HepG2 (cell line): ENCODE measurements at regions not wholly inside any gene's neighbourhood (a gene's known extent, or its start where the extent isn't known, plus 50 kb on each side); places are given as distances from the start of the nearest gene placed in this dataset.

Experiments
- ATAC-seq: fragments of 200-7000 bp; cut with Tn5 transposase; 3 replicates; pipeline ENCODE4 v1.9.1; 2020; ENCODE audit warnings: mild to moderate bottlenecking, moderate library complexity
- BruUV-seq: library from RNA; stranded (reverse); fragments of 400-500 nt; replicated peaks from 2 replicates; lab custom pipeline; 2021; lab: Mats Ljungman, UMichigan
- CTCF ChIA-PET: fragments of 300-600 bp; formaldehyde crosslinking; extraction: SDS; loops from one replicate; lab custom pipeline; 2021; ENCODE audit warnings: low total read pairs, inconsistent platforms, low intra/inter-chr PET ratio; lab: Yijun Ruan, JAX
- POLR2A ChIA-PET: fragments of 350-600 bp; sonication (Branson Sonifier 250); formaldehyde crosslinking; loops from one replicate; lab custom pipeline; 2020; ENCODE audit warnings: antibody characterized with exemption, inconsistent platforms; lab: Yijun Ruan, JAX
- DNase-seq: peaks from one replicate; pipeline ENCODE4 v3.0.0-alpha.2; 2015; ENCODE audit warnings: low spot score
- FAIRE-seq: peaks from 3 replicates; lab custom pipeline; 2011; peaks lifted over from hg19 to GRCh38; lab: Jason Lieb, UNC
- H2AFZ ChIP-seq: one replicate; pipeline ENCODE4 v1.6.1; 2011; ENCODE audit warnings: low read length, inconsistent platforms
- H3K27ac ChIP-seq: fragments of 300-600 bp; 3 replicates; pipeline ENCODE4 v1.8.0; 2011; ENCODE audit warnings: mixed run types, mild to moderate bottlenecking, mixed read lengths, low read length, inconsistent platforms; ENCODE audit not compliant: insufficient read depth; ENCODE audit errors: extremely low read length
- H3K27me3 ChIP-seq, 2 experiments: fragments of 200-600 bp in 1 of 2; 2 replicates in 1 of 2; 3 replicates in 1 of 2; pipeline versions ENCODE4 v1.6.0 to v1.8.0; 2011; ENCODE audit warnings: low read length in 2 of 2, mild to moderate bottlenecking in 2 of 2, moderate library complexity in 2 of 2, inconsistent platforms in 1 of 2; ENCODE audit not compliant: insufficient read depth in 2 of 2, control insufficient read depth in 1 of 2
- H3K36me3 ChIP-seq, 2 experiments: fragments of 200-600 bp in 1 of 2; replicated peaks in 1 of 2; 2 replicates in 1 of 2; 3 replicates in 1 of 2; pipeline versions ENCODE4 v1.5.1 to v1.8.0; 2011; ENCODE audit warnings: low read length in 2 of 2, inconsistent platforms in 1 of 2; ENCODE audit not compliant: insufficient read depth in 2 of 2, control insufficient read depth in 1 of 2
- H3K4me1 ChIP-seq: 2 replicates; pipeline ENCODE4 v1.5.1; 2012; ENCODE audit warnings: low read length, inconsistent platforms; ENCODE audit not compliant: insufficient read depth
- H3K4me2 ChIP-seq: 2 replicates; pipeline ENCODE4 v1.6.0; 2011; ENCODE audit warnings: low read depth, low read length, inconsistent platforms
- H3K4me3 ChIP-seq, 3 experiments: fragments of 200-600 bp in 1 of 3; sonication (generic), shearing (Covaris generic) in 1 of 3; replicated peaks in 1 of 3; 2 replicates each; pipeline ENCODE4 v1.5.1; 2011 to 2016; ENCODE audit warnings: low read length in 3 of 3, inconsistent platforms in 2 of 3, low read depth in 2 of 3, mild to moderate bottlenecking in 2 of 3, control low read depth in 1 of 3, mixed read lengths in 1 of 3; ENCODE audit not compliant: insufficient read depth in 1 of 3
- H3K79me2 ChIP-seq: one replicate; pipeline ENCODE4 v1.6.1; 2011; ENCODE audit warnings: low read length, inconsistent platforms; ENCODE audit not compliant: insufficient read depth
- H3K9ac ChIP-seq: 2 replicates; pipeline ENCODE4 v1.6.0; 2011; ENCODE audit warnings: mild to moderate bottlenecking, low read depth, low read length, inconsistent platforms; ENCODE audit not compliant: insufficient read depth
- H3K9me3 ChIP-seq: 2 replicates; pipeline ENCODE4 v1.5.1; 2012; ENCODE audit warnings: mild to moderate bottlenecking, low read length
- H4K20me1 ChIP-seq: 2 replicates; pipeline ENCODE4 v1.6.0; 2011; ENCODE audit warnings: inconsistent platforms, mild to moderate bottlenecking, low read length, moderate library complexity; ENCODE audit not compliant: insufficient read depth
- MAFF ChIP-seq: IDR thresholded peaks from 2 replicates; pipeline ENCODE4 v1.6.1; 2011; ENCODE audit warnings: low read depth, low read length, improper control_type of control experiment
- MAFK ChIP-seq, 2 experiments: IDR thresholded peaks in 1 of 2; conservative IDR thresholded peaks in 1 of 2; 2 replicates each; pipeline ENCODE4 v1.6.1; 2011; ENCODE audit warnings: improper control_type of control experiment in 2 of 2, low read length in 2 of 2
- NR3C1 ChIP-seq: sonication (generic); formaldehyde crosslinking; IDR thresholded peaks from 2 replicates; pipeline ENCODE4 v1.4.0; 2020; ENCODE audit warnings: missing genetic modification reagents
- RBFOX2 ChIP-seq: fragments of 200-400 bp; formaldehyde crosslinking; IDR thresholded peaks from 2 replicates; pipeline ENCODE4 v1.6.1; 2017; ENCODE audit warnings: low read depth, mild to moderate bottlenecking, low read length
- ZBTB1 ChIP-seq: sonication (generic); formaldehyde crosslinking; IDR thresholded peaks from 2 replicates; pipeline ENCODE4 v1.4.0; 2020; ENCODE audit warnings: missing genetic modification reagents, borderline replicate concordance
- ZNF256 ChIP-seq: sonication (generic); formaldehyde crosslinking; conservative IDR thresholded peaks from 2 replicates; pipeline ENCODE4 v1.4.0; 2020; ENCODE audit warnings: missing genetic modification reagents
- ZNF282 ChIP-seq: fragments of 450-650 bp; IDR thresholded peaks from 2 replicates; pipeline ENCODE4 v1.6.1; 2018; ENCODE audit not compliant: partially characterized antibody
- ZNF569 ChIP-seq: sonication (generic); formaldehyde crosslinking; IDR thresholded peaks from 2 replicates; pipeline ENCODE4 v1.5.0; 2020; ENCODE audit warnings: mild to moderate bottlenecking, missing genetic modification reagents, moderate library complexity, borderline replicate concordance
- ZNF678 ChIP-seq: sonication (generic); formaldehyde crosslinking; IDR thresholded peaks from 2 replicates; pipeline ENCODE4 v1.4.0; 2020; ENCODE audit warnings: mild to moderate bottlenecking, missing genetic modification reagents
- ZNF782 ChIP-seq: sonication (generic); formaldehyde crosslinking; IDR thresholded peaks from 2 replicates; pipeline ENCODE4 v1.4.0; 2020; ENCODE audit warnings: missing genetic modification reagents, mild to moderate bottlenecking, borderline replicate concordance
- WGBS: methylation state at CpG from one replicate; pipeline ENCODE4 v1.1.6; 2017; ENCODE audit warnings: low lambda C conversion rate; 5-methylcytosine and 5-hydroxymethylcytosine counted together
- in situ Hi-C: cut with HindIII; loops from 2 replicates; pipeline ENCODE4 v1.10.0; 2017; ENCODE audit warnings: low pct_unique_long_range_greater_than_20kb; ENCODE audit not compliant: extremely low pct_ligation_motif_present
- intact Hi-C: fragments of 100-400 bp; cut with micrococcal nuclease; formaldehyde crosslinking; loops from one replicate; pipeline ENCODE4 v1.10.0; 2022; ENCODE audit not compliant: unreplicated experiment

DNA sequence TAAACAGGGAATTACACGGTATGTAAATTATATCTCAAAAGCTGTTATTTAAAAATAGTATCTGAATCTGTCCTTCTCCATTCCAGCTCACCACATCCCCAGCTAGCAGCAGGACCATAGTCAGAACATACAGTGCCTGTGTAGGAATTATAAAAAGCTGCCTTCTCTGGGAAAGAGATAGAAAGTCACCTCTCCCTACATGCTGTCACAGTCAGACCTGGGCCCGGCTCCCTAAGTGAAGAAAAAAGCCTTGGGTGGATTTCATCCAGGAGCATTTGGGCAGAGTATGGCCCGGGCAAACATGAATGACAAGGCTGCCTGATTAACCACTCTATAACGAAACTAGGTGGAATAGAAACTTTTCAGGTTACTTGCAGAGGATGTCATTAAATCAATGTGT, 144.1 kb downstream of the CNTN3 start (continued):
- TF ChIP-seq RBFOX2 (no peak), NR3C1 (CRISPR knock-in tag) (no peak), ZNF569 (CRISPR knock-in tag) (no peak), ZBTB1 (CRISPR knock-in tag) (no peak), ZNF782 (CRISPR knock-in tag) (no peak), ZNF282 (no peak), ZNF256 (CRISPR knock-in tag) (no peak)

DNA sequence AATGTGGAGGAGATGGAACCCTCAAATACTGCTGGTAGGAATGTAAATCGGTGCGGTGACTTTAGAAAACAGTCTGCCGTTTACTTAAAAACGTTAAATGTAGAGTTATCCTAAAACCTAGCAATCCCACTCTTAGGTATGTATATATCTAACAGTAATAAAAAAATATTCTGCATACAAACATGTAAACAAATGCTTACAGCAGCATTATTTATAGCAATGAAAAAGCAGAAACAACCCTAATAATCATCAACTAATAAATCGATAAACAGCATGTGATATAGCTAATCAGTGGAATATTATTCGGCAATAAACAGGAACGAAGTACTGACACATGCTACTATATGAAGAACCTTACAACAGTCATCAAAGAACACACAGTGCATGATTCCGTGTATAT, 144.7 kb downstream of the CNTN3 start:
- POLR2A ChIA-PET: no interaction called here
- Histone ChIP-seq H3K4me3 (no peak overlapping the region), H2AFZ (no peak overlapping the region), H4K20me1 (no peaks in the 10 kb centered on the region), H3K27ac (no peak overlapping the region), H3K27me3 (no peaks in the 10 kb centered on the region; a peak in 1 of 5 replicates), H3K4me2 (no peak overlapping the region), H3K4me1 (no peaks in the 10 kb centered on the region), H3K36me3 (no peaks in the 10 kb centered on the region), H3K9me3 (no peaks in the 10 kb centered on the region), H3K9ac (no peak overlapping the region), H3K79me2 (no peaks in the 10 kb centered on the region)
- FAIRE-seq (no peak), DNase-seq (no peak), ATAC-seq (no peak)
- BruUV-seq: no TSS peak
- in situ Hi-C loops (no loop called here), intact Hi-C loops (no loop called here)
- no peak for TF ChIP-seq ZNF678
- TF ChIP-seq MAFK (conservative IDR thresholded peaks at IDR 0.05 in 1 of 2, IDR thresholded peaks at IDR 0.05 in 1 of 2; ENCODE audit: low read length in 2 of 2): peak in 1 of 2 experiments; percentile 61; a peak in 2 of 4 replicates
- TF ChIP-seq MAFF: peak; percentile 11; the same call in 1 of the 2 replicates
- WGBS: 19% methylated on average over 8 of the region's 8 CpGs
- CTCF ChIA-PET: no interaction called here
